ENCODE measurements at regions not wholly inside any gene's neighbourhood (a gene's known extent, or its start where the extent isn't known, plus 50 kb on each side); places are given as distances from the start of the nearest gene placed in this dataset.

DNA sequence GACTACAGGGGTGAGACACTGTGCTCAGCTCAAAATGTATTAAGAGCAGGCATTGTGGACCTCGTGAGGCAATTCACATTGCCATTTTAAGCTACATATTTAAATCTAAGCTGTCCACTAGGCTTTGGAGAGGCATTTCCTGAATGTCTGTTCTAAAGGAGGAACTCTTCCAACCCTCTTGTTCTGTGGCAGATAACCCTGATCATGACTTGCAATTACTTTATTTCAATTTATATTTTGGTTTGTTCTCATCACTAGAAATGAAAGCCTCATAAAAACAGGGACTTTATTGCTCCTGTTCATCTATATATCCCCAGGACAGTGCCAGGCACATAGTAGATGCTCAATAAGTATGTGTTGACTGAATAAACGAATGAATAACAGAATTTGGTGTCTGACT is 84.0 kb upstream of the SALL4 start:
- no peak overlapping the region for H3K56ac ChIP-seq (replicated peaks; ENCODE audit: insufficient read length, low read depth, low read length)
- H3K9ac ChIP-seq (replicated peaks in 1 of 4; ENCODE audit: extremely low read depth in 1 of 4, low read depth in 3 of 4, low read length in 3 of 4) = no peak overlapping the region; a peak in 1 of 7 replicates
- H3K18ac ChIP-seq (ENCODE audit: extremely low read depth, low read length) = peak overlapping the region; percentile 26; the same call in 1 of the 2 replicates
- peak overlapping the region; percentile 96 for H2BK20ac ChIP-seq (ENCODE audit: low read length)
- FAIRE-seq (no peak), DNase-seq (ENCODE audit: low read depth in 1 of 2, low spot score in 2 of 2) (no peak)
- H2BK15ac ChIP-seq (ENCODE audit: low read length) = no peak overlapping the region
- peaks cover 1% of the 10 kb centered on the region; the same call in 1 of the 2 replicates for H3K23me2 ChIP-seq (ENCODE audit: low read depth, low read length)
- peak overlapping the region in 1 of 2 experiments; percentile 54; a peak in 1 of 4 replicates for H3K4me2 ChIP-seq (ENCODE audit: insufficient read depth in 1 of 2, low read depth in 2 of 2, low read length in 2 of 2)
- WGBS, 2 experiments (ENCODE audit: extremely low coverage in 1 of 2, insufficient coverage in 1 of 2, insufficient read length in 1 of 2, insufficient replicate concordance in 2 of 2, low coverage in 1 of 2, low lambda C conversion rate in 2 of 2, missing lambda C conversion rate in 1 of 2) = 70% methylated on average over 2 of the region's 2 CpGs; no CpG with 5 or more reads in 1 of the 2 experiments
- peak overlapping the region; percentile 27 for H3K4ac ChIP-seq (replicated peaks; ENCODE audit: insufficient read length, low read depth, low read length)
- no peak overlapping the region for H3K27ac ChIP-seq (ENCODE audit: low read depth, low read length)
- no peak overlapping the region for H2AFZ ChIP-seq (ENCODE audit: low read length)
- no peaks in the 10 kb centered on the region for H3K79me1 ChIP-seq (ENCODE audit: low read depth, low read length)
- H3K4me1 ChIP-seq (replicated peaks in 1 of 4; ENCODE audit: control insufficient read depth in 3 of 4, insufficient read depth in 4 of 4, low read length in 3 of 4) = peaks cover 12 to 21% (median 17%) of the 10 kb centered on the region in 4 experiments
- H4K20me1 ChIP-seq (replicated peaks in 1 of 2; ENCODE audit: control insufficient read depth in 1 of 2, insufficient read depth in 2 of 2, low read length in 2 of 2) = no peaks in the 10 kb centered on the region
- H3K36me3 ChIP-seq (ENCODE audit: control insufficient read depth in 2 of 4, insufficient read depth in 4 of 4, low read length in 3 of 4) = no peaks in the 10 kb centered on the region
- peak overlapping the region; percentile 84 for H2AK5ac ChIP-seq (ENCODE audit: low read depth, low read length)
- H3K4me3 ChIP-seq (ENCODE audit: extremely low read depth in 1 of 4, insufficient read depth in 2 of 4, low read depth in 3 of 4, low read length in 4 of 4) = no peak overlapping the region
- no peaks in the 10 kb centered on the region for H3K9me3 ChIP-seq (ENCODE audit: insufficient read depth in 2 of 2, low read depth in 1 of 2, low read length in 1 of 2)
- H2BK5ac ChIP-seq (ENCODE audit: low read depth, low read length) = peak overlapping the region; percentile 64; the same call in 1 of the 2 replicates
- peak overlapping the region; percentile 84 for H4K91ac ChIP-seq (replicated peaks; ENCODE audit: insufficient read length, low read length)
- H4K5ac ChIP-seq (ENCODE audit: insufficient read length, low read depth, low read length) = no peak overlapping the region
- no peak overlapping the region for H4K8ac ChIP-seq (ENCODE audit: extremely low read depth, insufficient read depth, low read length)
- H3K14ac ChIP-seq (ENCODE audit: insufficient read length) = no peak overlapping the region
- H2BK12ac ChIP-seq (ENCODE audit: low read depth, low read length) = peak overlapping the region; percentile 33
- TF ChIP-seq SIN3A (conservative IDR thresholded peaks at IDR 0.05 in 1 of 2, IDR thresholded peaks at IDR 0.05 in 1 of 2; ENCODE audit: low read depth in 1 of 2, low read length in 2 of 2) (no peak), E2F6 (IDR thresholded peaks at IDR 0.05) (no peak), HDAC2 (IDR thresholded peaks at IDR 0.05; ENCODE audit: borderline replicate concordance in 1 of 2, low read depth in 2 of 2, low read length in 2 of 2) (no peak)
- H3K79me2 ChIP-seq (ENCODE audit: control insufficient read depth in 1 of 2, insufficient read depth in 2 of 2, low read length in 2 of 2) = no peaks in the 10 kb centered on the region
- ChIA-PET POLR2A (ENCODE audit: partially characterized antibody) (interaction anchor here (0.7 to 1.1 kb wide), 2 partner anchors 30 to 87 kb away, joined by 3 read pairs; no protein-coding TSS in a partner anchor), CTCF (ENCODE audit: partially characterized antibody) (interaction anchor here (0.6 to 1.3 kb wide), 5 partner anchors 25 to 197 kb away, joined by 3 to 6 read pairs (median 4); no protein-coding TSS in a partner anchor)
- peak overlapping the region; percentile 8 for H2BK120ac ChIP-seq (replicated peaks; ENCODE audit: low read depth, low read length)
- H3K23ac ChIP-seq (ENCODE audit: insufficient read length) = no peak overlapping the region
- H3K27me3 ChIP-seq (replicated peaks in 1 of 4; ENCODE audit: control insufficient read depth in 3 of 4, extremely low read depth in 1 of 4, insufficient read depth in 3 of 4, low read length in 3 of 4) = no peaks in the 10 kb centered on the region

All from H1 (cell line).